ENCODE measurements at regions not wholly inside any gene's neighbourhood (a gene's known extent, or its start where the extent isn't known, plus 50 kb on each side); places are given as distances from the start of the nearest gene placed in this dataset.

GRCh38 chr6:81901551-81901966 is 149.1 kb upstream of the TENT5A start:
- TF ChIP-seq SUZ12 (IDR thresholded peaks at IDR 0.05) (no peak), FOXK2 (IDR thresholded peaks at IDR 0.05) (no peak), NFRKB (IDR thresholded peaks at IDR 0.05) (no peak), SP1 (IDR thresholded peaks at IDR 0.05) (no peak), FOXM1 (IDR thresholded peaks at IDR 0.05; ENCODE audit: borderline replicate concordance) (no peak), ZNF384 (IDR thresholded peaks at IDR 0.05) (no peak), FOXA1 (IDR thresholded peaks at IDR 0.05) (no peak), PKNOX1 (IDR thresholded peaks at IDR 0.05) (no peak), BHLHE40 (IDR thresholded peaks at IDR 0.05; ENCODE audit: borderline replicate concordance) (no peak), TARDBP (IDR thresholded peaks at IDR 0.05) (no peak)
